ENCODE measurements at regions not wholly inside any gene's neighbourhood (a gene's known extent, or its start where the extent isn't known, plus 50 kb on each side); places are given as distances from the start of the nearest gene placed in this dataset.

GRCh38 chr5:126027149-126027548 lies 396.1 kb upstream of the GRAMD2B start:
- no peak overlapping the region for H3K4me3 ChIP-seq (ENCODE audit: low read depth in 1 of 3, low read length in 3 of 3)
- H3K9ac ChIP-seq (ENCODE audit: low read depth in 1 of 2, low read length in 2 of 2) = no peak overlapping the region
- no peak overlapping the region for H3K27ac ChIP-seq (ENCODE audit: low read depth in 1 of 2, low read length in 2 of 2)
- peaks cover 0 to 8% (median 1%) of the 10 kb centered on the region in 4 donors for H3K9me3 ChIP-seq (ENCODE audit: control insufficient read depth in 4 of 4, low read length in 3 of 4)
- H3K36me3 ChIP-seq (ENCODE audit: control insufficient read depth in 4 of 4, insufficient read depth in 3 of 4, low read depth in 1 of 4, low read length in 3 of 4) = no peaks in the 10 kb centered on the region
- WGBS = 97% methylated on average over 3 of the region's 3 CpGs
- no peak for DNase-seq (ENCODE audit: low spot score)
- no peaks in the 10 kb centered on the region for H3K27me3 ChIP-seq (ENCODE audit: control insufficient read depth in 4 of 4, insufficient read depth in 4 of 4, low read length in 3 of 4)
- H3K4me1 ChIP-seq (ENCODE audit: control insufficient read depth in 4 of 4, insufficient read depth in 4 of 4, low read length in 3 of 4) = no peaks in the 10 kb centered on the region
- TF ChIP-seq SP1 (IDR thresholded peaks at IDR 0.05) (no peak), TAF1 (conservative IDR thresholded peaks at IDR 0.05) (no peak), YY1 (IDR thresholded peaks at IDR 0.05) (no peak)

DNA sequence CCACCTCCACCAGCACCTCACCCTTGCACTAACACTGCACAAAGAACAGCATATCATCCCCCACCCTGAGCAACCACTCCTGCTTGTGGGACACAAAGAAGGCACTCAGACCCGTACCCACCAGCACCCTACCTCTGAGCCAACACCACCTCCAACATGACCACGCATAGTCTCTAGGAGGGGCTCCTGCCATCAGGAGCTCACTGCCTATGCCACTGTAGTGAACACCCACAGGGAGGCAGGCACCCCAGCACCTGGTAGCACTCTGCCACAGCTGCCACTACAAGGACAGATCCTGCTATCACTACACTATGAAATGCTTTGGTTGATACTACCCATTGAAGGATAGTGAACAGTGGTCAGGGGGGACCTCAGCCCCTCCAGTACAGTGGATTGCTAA lies 395.6 kb upstream of the GRAMD2B start:
- H3K9me3 ChIP-seq (ENCODE audit: control insufficient read depth in 4 of 4, low read length in 3 of 4) = peaks cover 0 to 8% (median 1%) of the 10 kb centered on the region in 4 donors
- no peaks in the 10 kb centered on the region for H3K27me3 ChIP-seq (ENCODE audit: control insufficient read depth in 4 of 4, insufficient read depth in 4 of 4, low read length in 3 of 4)

More for the DNA sequence above, 395.6 kb upstream of the GRAMD2B start:
- no peak overlapping the region for H3K27ac ChIP-seq (ENCODE audit: low read depth in 1 of 2, low read length in 2 of 2)
- H3K4me3 ChIP-seq (ENCODE audit: low read depth in 1 of 3, low read length in 3 of 3) = no peak overlapping the region
- no peaks in the 10 kb centered on the region for H3K36me3 ChIP-seq (ENCODE audit: control insufficient read depth in 4 of 4, insufficient read depth in 3 of 4, low read depth in 1 of 4, low read length in 3 of 4)
- no peak overlapping the region for H3K9ac ChIP-seq (ENCODE audit: low read depth in 1 of 2, low read length in 2 of 2)
- TF ChIP-seq ATF3 (IDR thresholded peaks at IDR 0.05) (no peak), RAD21 (IDR thresholded peaks at IDR 0.05) (no peak), HNF4A (conservative IDR thresholded peaks at IDR 0.05) (no peak), HNF4G (IDR thresholded peaks at IDR 0.05) (no peak), GABPA (IDR thresholded peaks at IDR 0.05 in 1 of 2, conservative IDR thresholded peaks at IDR 0.05 in 1 of 2) (no peak), RXRA (IDR thresholded peaks at IDR 0.05) (no peak), YY1 (IDR thresholded peaks at IDR 0.05) (no peak), CTCF (IDR thresholded peaks at IDR 0.05; ENCODE audit: low read depth, low read length, missing input control) (no peak), FOXA1 (IDR thresholded peaks at IDR 0.05) (no peak), JUND (IDR thresholded peaks at IDR 0.05) (no peak), SP1 (IDR thresholded peaks at IDR 0.05) (no peak), NR2F2 (IDR thresholded peaks at IDR 0.05) (no peak), MAX (IDR thresholded peaks at IDR 0.05) (no peak), FOXA2 (IDR thresholded peaks at IDR 0.05) (no peak), TAF1 (conservative IDR thresholded peaks at IDR 0.05) (no peak), EGR1 (IDR thresholded peaks at IDR 0.05; ENCODE audit: low read depth in 2 of 2) (no peak)
- TF ChIP-seq, protein P1, sequence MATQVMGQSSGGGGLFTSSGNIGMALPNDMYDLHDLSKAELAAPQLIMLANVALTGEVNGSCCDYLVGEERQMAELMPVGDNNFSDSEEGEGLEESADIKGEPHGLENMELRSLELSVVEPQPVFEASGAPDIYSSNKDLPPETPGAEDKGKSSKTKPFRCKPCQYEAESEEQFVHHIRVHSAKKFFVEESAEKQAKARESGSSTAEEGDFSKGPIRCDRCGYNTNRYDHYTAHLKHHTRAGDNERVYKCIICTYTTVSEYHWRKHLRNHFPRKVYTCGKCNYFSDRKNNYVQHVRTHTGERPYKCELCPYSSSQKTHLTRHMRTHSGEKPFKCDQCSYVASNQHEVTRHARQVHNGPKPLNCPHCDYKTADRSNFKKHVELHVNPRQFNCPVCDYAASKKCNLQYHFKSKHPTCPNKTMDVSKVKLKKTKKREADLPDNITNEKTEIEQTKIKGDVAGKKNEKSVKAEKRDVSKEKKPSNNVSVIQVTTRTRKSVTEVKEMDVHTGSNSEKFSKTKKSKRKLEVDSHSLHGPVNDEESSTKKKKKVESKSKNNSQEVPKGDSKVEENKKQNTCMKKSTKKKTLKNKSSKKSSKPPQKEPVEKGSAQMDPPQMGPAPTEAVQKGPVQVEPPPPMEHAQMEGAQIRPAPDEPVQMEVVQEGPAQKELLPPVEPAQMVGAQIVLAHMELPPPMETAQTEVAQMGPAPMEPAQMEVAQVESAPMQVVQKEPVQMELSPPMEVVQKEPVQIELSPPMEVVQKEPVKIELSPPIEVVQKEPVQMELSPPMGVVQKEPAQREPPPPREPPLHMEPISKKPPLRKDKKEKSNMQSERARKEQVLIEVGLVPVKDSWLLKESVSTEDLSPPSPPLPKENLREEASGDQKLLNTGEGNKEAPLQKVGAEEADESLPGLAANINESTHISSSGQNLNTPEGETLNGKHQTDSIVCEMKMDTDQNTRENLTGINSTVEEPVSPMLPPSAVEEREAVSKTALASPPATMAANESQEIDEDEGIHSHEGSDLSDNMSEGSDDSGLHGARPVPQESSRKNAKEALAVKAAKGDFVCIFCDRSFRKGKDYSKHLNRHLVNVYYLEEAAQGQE (IDR thresholded peaks at IDR 0.05) = no peak
- TF ChIP-seq, protein P2, sequence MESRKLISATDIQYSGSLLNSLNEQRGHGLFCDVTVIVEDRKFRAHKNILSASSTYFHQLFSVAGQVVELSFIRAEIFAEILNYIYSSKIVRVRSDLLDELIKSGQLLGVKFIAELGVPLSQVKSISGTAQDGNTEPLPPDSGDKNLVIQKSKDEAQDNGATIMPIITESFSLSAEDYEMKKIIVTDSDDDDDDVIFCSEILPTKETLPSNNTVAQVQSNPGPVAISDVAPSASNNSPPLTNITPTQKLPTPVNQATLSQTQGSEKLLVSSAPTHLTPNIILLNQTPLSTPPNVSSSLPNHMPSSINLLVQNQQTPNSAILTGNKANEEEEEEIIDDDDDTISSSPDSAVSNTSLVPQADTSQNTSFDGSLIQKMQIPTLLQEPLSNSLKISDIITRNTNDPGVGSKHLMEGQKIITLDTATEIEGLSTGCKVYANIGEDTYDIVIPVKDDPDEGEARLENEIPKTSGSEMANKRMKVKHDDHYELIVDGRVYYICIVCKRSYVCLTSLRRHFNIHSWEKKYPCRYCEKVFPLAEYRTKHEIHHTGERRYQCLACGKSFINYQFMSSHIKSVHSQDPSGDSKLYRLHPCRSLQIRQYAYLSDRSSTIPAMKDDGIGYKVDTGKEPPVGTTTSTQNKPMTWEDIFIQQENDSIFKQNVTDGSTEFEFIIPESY (IDR thresholded peaks at IDR 0.05) = no peak
- WGBS = 93% methylated on average over 2 of the region's 2 CpGs
- DNase-seq (ENCODE audit: low spot score) = no peak
- H3K4me1 ChIP-seq (ENCODE audit: control insufficient read depth in 4 of 4, insufficient read depth in 4 of 4, low read length in 3 of 4) = no peaks in the 10 kb centered on the region

All from liver (tissue), 8 donors.